BJ (cell line): ENCODE measurements at regions not wholly inside any gene's neighbourhood (a gene's known extent, or its start where the extent isn't known, plus 50 kb on each side); places are given as distances from the start of the nearest gene placed in this dataset.

Source experiments
- CTCF ChIA-PET: fragments of 350-600 bp; formaldehyde crosslinking; extraction: SDS; loops from one replicate; lab custom pipeline; 2021; ENCODE audit warnings: antibody characterized with exemption, inconsistent platforms; lab: Yijun Ruan, JAX
- POLR2A ChIA-PET: fragments of 300-600 bp; sonication (Branson Sonifier 250); formaldehyde crosslinking; extraction: SDS; loops from one replicate; lab custom pipeline; 2021; ENCODE audit warnings: antibody characterized with exemption; lab: Charles Lee
- DNase-seq: peaks from one replicate; pipeline ENCODE4 v3.0.0-alpha.2; 2011; ENCODE audit warnings: low read depth
- H3K27me3 ChIP-seq: 2 replicates; pipeline ENCODE4 v1.6.0; 2011; ENCODE audit warnings: low read length; ENCODE audit not compliant: control insufficient read depth, insufficient read depth
- H3K36me3 ChIP-seq: 2 replicates; pipeline ENCODE4 v1.5.1; 2011; ENCODE audit warnings: low read length; ENCODE audit not compliant: control insufficient read depth, insufficient read depth
- H3K4me3 ChIP-seq: 2 replicates; pipeline ENCODE4 v1.5.1; 2011; ENCODE audit warnings: low read depth, mild to moderate bottlenecking, control low read depth, low read length
- CTCF ChIP-seq: IDR thresholded peaks from 2 replicates; pipeline ENCODE4 v1.5.1; 2011; ENCODE audit warnings: low read depth, mild to moderate bottlenecking, control low read depth, inconsistent platforms, low read length, moderate library complexity; ENCODE audit not compliant: insufficient read depth

- no peak for DNase-seq
- TF ChIP-seq CTCF, result no peak
- CTCF ChIA-PET, result no interaction called here
- Histone ChIP-seq H3K36me3 (no peaks in the 10 kb centered on the region; the same call in 1 of the 2 replicates), H3K4me3 (no peak overlapping the region), H3K27me3 (no peaks in the 10 kb centered on the region)
- POLR2A ChIA-PET, result no interaction called here
Measured at GRCh38 chr2:54047658-54048057, 67.8 kb upstream of the ACYP2 start.

DNA sequence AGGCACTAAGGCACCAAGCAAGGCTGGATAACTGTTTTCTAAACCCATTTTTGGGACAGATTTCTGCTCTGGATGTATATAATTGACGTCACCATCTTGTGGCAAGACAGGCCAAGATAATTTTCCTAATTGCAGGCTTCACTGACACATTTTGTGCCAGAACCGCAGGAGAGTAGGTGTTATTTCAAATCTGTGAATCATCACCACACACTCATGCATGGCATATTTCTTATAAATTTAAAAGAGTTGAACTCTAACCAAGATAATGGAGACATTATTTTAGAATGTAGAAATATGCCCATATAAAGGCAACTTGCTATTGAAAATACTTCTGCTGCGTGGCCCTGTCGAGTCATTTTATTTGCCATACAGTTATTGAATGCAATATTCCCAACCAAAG, 68.3 kb upstream of the ACYP2 start:
- Histone ChIP-seq H3K4me3 (no peak overlapping the region), H3K36me3 (no peaks in the 10 kb centered on the region; the same call in 1 of the 2 replicates), H3K27me3 (no peaks in the 10 kb centered on the region)
- ChIA-PET CTCF (no interaction called here), POLR2A (no interaction called here)
- no peak for TF ChIP-seq CTCF
- DNase-seq, result no peak

DNA sequence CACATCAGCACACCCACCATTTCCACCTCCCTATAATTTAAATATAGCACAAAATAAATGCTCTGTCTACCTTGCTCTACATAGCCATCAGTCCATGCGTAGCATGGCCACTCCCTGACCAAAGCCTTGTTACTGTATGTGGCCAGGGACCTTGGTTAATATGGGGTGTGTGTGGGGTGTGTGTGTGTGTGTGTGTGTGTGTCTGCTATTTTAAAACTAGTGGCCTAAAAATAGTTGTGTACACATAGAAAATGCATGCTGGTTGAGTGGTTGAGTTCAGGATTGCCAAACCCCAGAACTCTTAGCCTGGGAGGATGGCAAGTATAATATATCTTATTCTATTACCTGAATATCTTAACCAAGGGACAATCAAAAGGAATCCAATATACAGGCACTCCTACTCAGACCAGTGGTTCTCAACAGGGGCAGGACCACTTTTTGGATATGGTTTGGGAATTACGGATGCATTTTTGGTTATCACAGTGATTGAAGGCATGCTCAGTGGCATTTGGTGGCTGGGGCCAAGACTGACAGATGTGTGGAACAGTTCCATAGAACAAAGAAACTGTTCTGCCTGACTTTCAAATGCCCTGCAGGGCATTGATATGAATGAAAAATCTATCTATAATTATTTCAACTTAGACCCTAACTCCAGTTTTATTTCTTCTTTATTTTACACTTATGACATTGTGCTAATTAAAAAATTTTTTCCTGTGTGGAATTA, 72.3 kb upstream of the PSME4 start:
- no peaks in the 10 kb centered on the region; the same call in 1 of the 2 replicates for H3K36me3 ChIP-seq
- ChIA-PET CTCF (no interaction called here), POLR2A (no interaction called here)
- no peak overlapping the region for H3K4me3 ChIP-seq
- H3K27me3 ChIP-seq, result no peaks in the 10 kb centered on the region
- no peak for DNase-seq
- TF ChIP-seq CTCF, result no peak

GRCh38 chr2:54042341-54042740, 71.5 kb upstream of the PSME4 start:
- CTCF ChIA-PET, result no interaction called here

DNA sequence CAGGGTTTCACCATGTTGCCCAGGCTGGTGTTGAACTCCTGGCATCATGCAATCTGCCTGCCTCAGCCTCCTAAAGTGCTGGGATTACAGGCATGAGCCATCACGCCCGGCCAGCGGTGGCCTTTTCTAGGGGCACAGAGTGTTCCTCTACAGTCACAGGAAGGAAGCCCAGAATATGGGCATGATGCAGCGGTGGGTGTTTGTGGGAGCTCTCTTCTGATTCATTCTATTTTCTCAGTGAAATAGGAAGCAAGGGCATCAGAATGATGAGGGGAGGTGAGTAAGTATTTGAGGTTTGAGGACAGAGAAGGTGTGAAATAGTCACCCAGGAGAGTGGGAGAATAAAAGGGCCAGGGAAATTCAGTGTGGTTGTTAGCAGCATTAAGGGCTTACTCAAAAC, 70.3 kb upstream of the PSME4 start:
- Histone ChIP-seq H3K4me3 (no peak overlapping the region), H3K36me3 (no peaks in the 10 kb centered on the region; the same call in 1 of the 2 replicates), H3K27me3 (no peaks in the 10 kb centered on the region)
- CTCF ChIA-PET, result no interaction called here
- POLR2A ChIA-PET, result no interaction called here
- TF ChIP-seq CTCF, result no peak
- no peak for DNase-seq

More at GRCh38 chr2:54042341-54042740, 71.5 kb upstream of the PSME4 start:
- no peak for TF ChIP-seq CTCF
- no peak overlapping the region for H3K4me3 ChIP-seq
- no peaks in the 10 kb centered on the region for H3K27me3 ChIP-seq
- POLR2A ChIA-PET, result no interaction called here
- H3K36me3 ChIP-seq, result no peaks in the 10 kb centered on the region; the same call in 1 of the 2 replicates
- no peak for DNase-seq
